ENCODE measurements at regions not wholly inside any gene's neighbourhood (a gene's known extent, or its start where the extent isn't known, plus 50 kb on each side); places are given as distances from the start of the nearest gene placed in this dataset.
"Not testable (repeated sequence)": the region's sequence is repeated elsewhere in the genome, so short reads cannot be mapped to it uniquely, and the experiment has no call there.

DNA sequence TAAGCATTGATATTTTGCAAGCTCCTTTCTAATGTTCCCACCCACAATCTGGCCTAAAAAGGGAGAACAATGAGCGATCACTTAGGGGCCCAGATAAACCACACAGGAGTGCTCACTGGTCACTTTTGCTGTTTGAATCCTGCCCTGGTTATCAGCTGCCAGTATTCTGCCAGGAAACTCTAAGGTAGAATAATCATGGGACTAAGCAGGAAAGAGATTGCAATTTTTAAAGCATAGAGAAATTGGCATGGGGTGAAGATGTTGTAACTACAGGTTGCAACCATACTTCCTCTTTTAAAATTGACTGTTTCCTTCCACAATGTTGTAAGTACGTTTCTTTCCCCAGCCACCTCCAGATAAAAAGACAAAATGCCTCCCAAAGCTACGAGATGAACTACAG is 251.2 kb upstream of the CDH11 start:
- Histone ChIP-seq H3K27me3 (replicated peaks; ENCODE audit: control insufficient read depth, insufficient read depth, low read length, poor library complexity, severe bottlenecking) (no peaks in the 10 kb centered on the region), H3K4me3 (ENCODE audit: insufficient read depth, low read depth, low read length, poor library complexity, severe bottlenecking) (no peak overlapping the region), H3K36me3 (ENCODE audit: control insufficient read depth, insufficient read depth, low read length) (no peaks in the 10 kb centered on the region), H3K27ac (ENCODE audit: insufficient read depth, low read length, poor library complexity, severe bottlenecking) (no peak overlapping the region), H3K9me3 (ENCODE audit: control insufficient read depth, low read length) (no peaks in the 10 kb centered on the region), H3K4me1 (ENCODE audit: control insufficient read depth, insufficient read depth, low read length, poor library complexity, severe bottlenecking) (no peaks in the 10 kb centered on the region)
- DNase-seq: no peak

DNA sequence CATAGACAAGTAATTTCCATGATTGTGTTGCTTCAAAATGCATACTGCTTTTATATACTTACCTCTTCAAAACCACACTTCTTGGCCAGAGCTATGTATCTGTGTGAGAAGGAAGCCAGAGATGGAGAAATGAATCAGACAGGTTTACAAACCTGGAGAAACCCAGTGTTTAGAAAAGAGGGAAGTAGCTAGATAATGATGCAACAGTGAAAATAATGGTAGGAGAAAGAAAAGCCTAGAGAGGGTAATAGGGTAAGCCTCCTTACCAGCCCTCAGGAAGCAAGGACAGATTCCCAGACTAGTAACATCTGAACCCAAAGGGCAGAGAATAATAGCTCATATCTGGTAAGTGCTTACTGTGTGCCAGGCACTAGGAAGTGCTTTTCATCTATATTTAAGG is 250.3 kb upstream of the CDH11 start:
- no peak overlapping the region for H3K4me3 ChIP-seq (ENCODE audit: insufficient read depth, low read depth, low read length, poor library complexity, severe bottlenecking)
- H3K27me3 ChIP-seq (replicated peaks; ENCODE audit: control insufficient read depth, insufficient read depth, low read length, poor library complexity, severe bottlenecking): no peaks in the 10 kb centered on the region
- H3K36me3 ChIP-seq (ENCODE audit: control insufficient read depth, insufficient read depth, low read length): no peaks in the 10 kb centered on the region
- DNase-seq: no peak
- no peaks in the 10 kb centered on the region for H3K9me3 ChIP-seq (ENCODE audit: control insufficient read depth, low read length)
- no peak overlapping the region for H3K27ac ChIP-seq (ENCODE audit: insufficient read depth, low read length, poor library complexity, severe bottlenecking)
- H3K4me1 ChIP-seq (ENCODE audit: control insufficient read depth, insufficient read depth, low read length, poor library complexity, severe bottlenecking): no peaks in the 10 kb centered on the region

DNA sequence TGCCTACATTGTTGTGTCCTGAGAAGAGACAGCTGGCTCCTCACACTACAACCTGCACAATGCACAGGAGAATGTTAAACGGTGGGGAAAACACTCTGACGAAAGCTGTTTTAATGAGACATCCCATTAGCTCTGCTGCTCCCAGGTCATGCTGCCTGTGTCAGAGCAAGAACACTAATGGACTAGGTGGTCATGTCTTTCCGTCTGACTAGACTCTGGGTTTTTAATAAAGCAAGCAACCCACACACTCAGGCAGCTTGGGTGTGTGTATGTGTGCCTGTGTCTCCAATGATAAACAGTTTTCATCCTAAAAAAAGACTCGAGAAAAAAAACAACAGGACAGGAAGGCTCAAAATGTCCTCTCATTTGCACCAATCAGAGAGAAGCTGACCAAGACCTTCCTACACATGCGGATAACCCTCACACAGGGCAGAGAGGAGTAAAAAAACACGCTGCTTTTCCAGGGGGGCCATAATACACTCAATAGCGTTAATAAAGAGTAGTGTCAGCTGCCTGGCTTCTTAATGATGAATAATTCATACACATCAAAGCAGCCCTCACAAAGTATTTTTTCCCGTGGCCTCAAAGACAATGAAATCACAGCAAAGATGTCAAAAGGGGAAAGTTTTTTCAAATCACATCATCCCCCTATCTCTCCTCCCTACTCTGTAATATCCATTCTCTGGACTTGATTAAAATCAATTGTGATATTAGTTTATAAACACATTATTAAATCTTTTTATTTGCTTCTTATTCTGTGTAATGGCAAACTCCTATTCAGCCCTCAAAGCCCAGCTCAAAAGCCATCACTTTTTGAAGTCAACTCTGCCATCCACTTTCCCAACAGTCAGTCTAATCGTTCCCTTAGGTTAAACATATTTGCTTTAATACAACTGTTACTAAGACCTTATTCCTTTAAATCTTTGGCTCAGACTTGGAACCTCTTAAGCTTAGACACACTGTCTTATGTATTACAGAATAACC is 244.2 kb upstream of the CDH11 start:
- Histone ChIP-seq H3K9me3 (ENCODE audit: control insufficient read depth, low read length) (no peaks in the 10 kb centered on the region), H3K36me3 (ENCODE audit: control insufficient read depth, insufficient read depth, low read length) (no peaks in the 10 kb centered on the region), H3K27me3 (replicated peaks; ENCODE audit: control insufficient read depth, insufficient read depth, low read length, poor library complexity, severe bottlenecking) (no peaks in the 10 kb centered on the region), H3K27ac (ENCODE audit: insufficient read depth, low read length, poor library complexity, severe bottlenecking) (no peak overlapping the region), H3K4me1 (ENCODE audit: control insufficient read depth, insufficient read depth, low read length, poor library complexity, severe bottlenecking) (no peaks in the 10 kb centered on the region), H3K4me3 (ENCODE audit: insufficient read depth, low read depth, low read length, poor library complexity, severe bottlenecking) (no peak overlapping the region)
- no peak for DNase-seq

DNA sequence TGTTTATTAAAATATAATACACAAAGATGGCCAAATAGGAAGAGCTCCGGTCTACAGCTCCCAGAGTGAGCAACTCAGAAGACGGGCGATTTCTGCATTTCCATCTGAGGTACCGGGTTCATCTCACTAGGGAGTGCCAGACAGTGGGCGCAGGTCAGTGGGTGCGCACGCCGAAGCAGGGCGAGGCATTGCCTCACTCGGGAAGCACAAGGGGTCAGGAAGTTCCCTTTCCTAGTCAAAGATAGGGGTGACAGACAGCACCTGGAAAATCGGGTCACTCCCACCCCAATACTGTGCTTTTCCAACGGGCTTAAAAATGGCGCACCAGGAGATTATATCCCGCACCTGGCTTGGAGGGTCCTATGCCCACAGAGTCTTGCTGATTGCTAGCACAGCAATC is 234.9 kb upstream of the CDH11 start:
- H3K4me1 ChIP-seq (ENCODE audit: control insufficient read depth, insufficient read depth, low read length, poor library complexity, severe bottlenecking); H3K9me3 ChIP-seq (ENCODE audit: control insufficient read depth, low read length); H3K27me3 ChIP-seq (replicated peaks; ENCODE audit: control insufficient read depth, insufficient read depth, low read length, poor library complexity, severe bottlenecking); H3K4me3 ChIP-seq (ENCODE audit: insufficient read depth, low read depth, low read length, poor library complexity, severe bottlenecking); H3K27ac ChIP-seq (ENCODE audit: insufficient read depth, low read length, poor library complexity, severe bottlenecking); DNase-seq; H3K36me3 ChIP-seq (ENCODE audit: control insufficient read depth, insufficient read depth, low read length): not testable (repeated sequence)

DNA sequence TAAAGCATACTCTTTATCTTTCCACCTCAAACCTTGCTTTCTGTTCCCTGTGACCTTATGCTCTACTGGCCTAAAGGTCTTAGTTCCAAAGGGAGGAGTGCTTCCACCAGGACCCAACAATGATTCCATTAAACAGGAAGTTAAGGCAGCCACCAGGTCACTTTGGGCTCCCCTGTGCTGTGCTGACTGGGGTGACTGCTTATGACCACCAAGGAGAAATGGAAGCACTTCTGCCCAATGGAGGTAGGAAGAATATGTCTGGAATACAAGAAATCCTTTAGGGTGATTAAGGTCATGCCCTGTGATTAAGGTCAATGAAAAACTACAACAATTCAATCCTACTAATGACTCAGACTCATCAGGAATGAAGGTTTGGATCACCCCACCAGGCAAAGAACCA is 233.8 kb upstream of the CDH11 start:
- H3K36me3 ChIP-seq (ENCODE audit: control insufficient read depth, insufficient read depth, low read length): no peaks in the 10 kb centered on the region
- H3K4me1 ChIP-seq (ENCODE audit: control insufficient read depth, insufficient read depth, low read length, poor library complexity, severe bottlenecking): no peaks in the 10 kb centered on the region
- H3K27ac ChIP-seq (ENCODE audit: insufficient read depth, low read length, poor library complexity, severe bottlenecking): no peak overlapping the region
- no peak for DNase-seq
- H3K4me3 ChIP-seq (ENCODE audit: insufficient read depth, low read depth, low read length, poor library complexity, severe bottlenecking): no peak overlapping the region
- no peaks in the 10 kb centered on the region for H3K9me3 ChIP-seq (ENCODE audit: control insufficient read depth, low read length)
- H3K27me3 ChIP-seq (replicated peaks; ENCODE audit: control insufficient read depth, insufficient read depth, low read length, poor library complexity, severe bottlenecking): no peaks in the 10 kb centered on the region

DNA sequence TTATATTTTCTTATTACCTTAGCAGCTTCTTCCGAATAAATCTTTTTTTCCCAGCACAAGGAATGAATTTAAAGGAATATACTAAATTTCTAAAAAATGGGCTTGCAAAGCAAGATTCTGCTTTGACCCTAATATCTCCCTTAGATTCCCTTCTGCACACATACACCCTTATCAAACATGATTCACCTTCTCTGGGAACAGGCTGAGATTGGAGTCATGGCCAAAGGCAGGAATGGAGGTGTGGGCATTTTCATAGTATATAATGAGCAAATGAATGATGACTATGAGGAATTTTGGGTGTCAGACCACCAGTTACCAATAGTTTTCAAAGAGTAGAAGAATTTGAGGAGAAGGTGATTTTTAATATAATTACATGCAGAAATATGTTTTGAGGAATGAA is 231.3 kb upstream of the CDH11 start:
- DNase-seq: no peak
- Histone ChIP-seq H3K36me3 (ENCODE audit: control insufficient read depth, insufficient read depth, low read length) (no peaks in the 10 kb centered on the region), H3K27me3 (replicated peaks; ENCODE audit: control insufficient read depth, insufficient read depth, low read length, poor library complexity, severe bottlenecking) (no peaks in the 10 kb centered on the region), H3K4me3 (ENCODE audit: insufficient read depth, low read depth, low read length, poor library complexity, severe bottlenecking) (no peak overlapping the region), H3K9me3 (ENCODE audit: control insufficient read depth, low read length) (no peaks in the 10 kb centered on the region), H3K4me1 (ENCODE audit: control insufficient read depth, insufficient read depth, low read length, poor library complexity, severe bottlenecking) (no peaks in the 10 kb centered on the region), H3K27ac (ENCODE audit: insufficient read depth, low read length, poor library complexity, severe bottlenecking) (no peak overlapping the region)

DNA sequence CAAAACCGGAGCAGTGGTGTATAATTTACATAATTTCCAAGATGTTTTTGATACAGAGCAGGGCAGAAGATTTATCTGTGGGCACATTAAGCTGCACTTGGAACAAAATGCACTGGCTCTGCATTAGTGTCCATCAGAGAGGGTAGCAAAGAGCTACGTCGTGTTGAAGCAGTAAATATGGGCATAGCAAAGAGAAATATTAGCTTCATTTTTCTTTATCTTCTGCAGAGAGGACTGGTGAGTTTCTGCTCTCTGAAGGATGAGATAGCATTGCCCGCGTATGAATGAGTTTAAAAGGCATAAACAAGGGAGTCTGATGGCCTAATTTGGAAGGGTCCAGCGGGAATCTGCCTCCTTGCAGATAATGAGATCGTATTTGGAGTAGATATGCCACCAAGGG is 227.8 kb upstream of the CDH11 start:
- H3K27me3 ChIP-seq (replicated peaks; ENCODE audit: control insufficient read depth, insufficient read depth, low read length, poor library complexity, severe bottlenecking): no peaks in the 10 kb centered on the region
- no peak overlapping the region for H3K27ac ChIP-seq (ENCODE audit: insufficient read depth, low read length, poor library complexity, severe bottlenecking)
- no peak overlapping the region for H3K4me3 ChIP-seq (ENCODE audit: insufficient read depth, low read depth, low read length, poor library complexity, severe bottlenecking)
- H3K36me3 ChIP-seq (ENCODE audit: control insufficient read depth, insufficient read depth, low read length): no peaks in the 10 kb centered on the region
- no peaks in the 10 kb centered on the region for H3K9me3 ChIP-seq (ENCODE audit: control insufficient read depth, low read length)
- no peak for DNase-seq
- H3K4me1 ChIP-seq (ENCODE audit: control insufficient read depth, insufficient read depth, low read length, poor library complexity, severe bottlenecking): no peaks in the 10 kb centered on the region

DNA sequence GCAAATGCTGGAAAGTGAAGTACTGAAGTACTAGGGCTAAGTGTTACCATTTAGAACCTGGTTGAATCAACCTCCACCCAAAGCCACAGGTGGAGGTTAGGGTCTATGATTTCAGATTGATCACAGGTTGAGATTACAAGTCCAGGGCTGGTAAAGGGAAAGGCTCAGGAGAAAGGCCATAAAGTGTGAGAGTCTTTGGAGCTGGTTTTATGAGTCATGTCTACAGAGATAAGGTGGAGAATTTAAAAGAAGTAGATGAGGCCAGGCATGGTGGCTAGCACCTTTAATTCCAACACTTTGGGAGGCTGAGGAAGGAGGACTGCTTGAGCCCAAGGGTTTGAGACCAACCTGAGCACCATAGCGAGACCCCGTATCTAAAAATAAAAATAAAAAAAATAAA is 221.7 kb upstream of the CDH11 start:
- Histone ChIP-seq H3K27ac (ENCODE audit: insufficient read depth, low read length, poor library complexity, severe bottlenecking) (no peak overlapping the region), H3K9me3 (ENCODE audit: control insufficient read depth, low read length) (no peaks in the 10 kb centered on the region), H3K4me3 (ENCODE audit: insufficient read depth, low read depth, low read length, poor library complexity, severe bottlenecking) (no peak overlapping the region), H3K36me3 (ENCODE audit: control insufficient read depth, insufficient read depth, low read length) (no peaks in the 10 kb centered on the region), H3K4me1 (ENCODE audit: control insufficient read depth, insufficient read depth, low read length, poor library complexity, severe bottlenecking) (no peaks in the 10 kb centered on the region), H3K27me3 (replicated peaks; ENCODE audit: control insufficient read depth, insufficient read depth, low read length, poor library complexity, severe bottlenecking) (no peaks in the 10 kb centered on the region)
- DNase-seq: no peak

DNA sequence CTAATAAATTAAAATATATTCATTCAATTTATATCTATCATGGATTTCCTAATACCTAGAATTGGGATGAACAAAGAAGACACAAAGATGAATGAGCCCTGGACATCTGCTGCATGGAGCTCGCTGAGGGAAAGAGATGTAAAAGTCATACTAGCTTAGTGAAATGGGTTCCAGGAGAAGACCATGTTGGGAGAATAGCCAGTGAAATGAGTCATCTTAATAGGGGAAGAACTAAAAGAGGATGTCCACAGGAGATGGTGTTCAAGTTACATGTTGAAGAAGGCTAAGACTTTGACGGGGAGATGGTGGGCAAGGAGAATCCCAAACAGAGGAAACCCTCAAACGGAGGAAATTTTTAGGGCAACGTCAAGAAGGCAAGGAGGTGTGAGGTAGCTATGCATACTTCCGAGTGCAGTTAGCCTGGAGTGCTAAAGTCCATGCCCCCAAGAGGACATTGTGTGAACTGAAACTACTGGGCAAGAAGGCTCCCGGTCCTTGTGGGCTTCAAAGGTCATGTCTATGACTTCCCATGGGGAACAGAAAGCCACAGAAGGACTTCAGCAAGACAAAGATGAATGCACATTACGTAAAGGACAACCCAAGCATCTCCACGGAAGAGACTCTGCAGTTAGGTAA is 220.5 kb upstream of the CDH11 start:
- H3K9me3 ChIP-seq (ENCODE audit: control insufficient read depth, low read length): no peaks in the 10 kb centered on the region
- H3K27me3 ChIP-seq (replicated peaks; ENCODE audit: control insufficient read depth, insufficient read depth, low read length, poor library complexity, severe bottlenecking): no peaks in the 10 kb centered on the region
- H3K36me3 ChIP-seq (ENCODE audit: control insufficient read depth, insufficient read depth, low read length): no peaks in the 10 kb centered on the region
- no peaks in the 10 kb centered on the region for H3K4me1 ChIP-seq (ENCODE audit: control insufficient read depth, insufficient read depth, low read length, poor library complexity, severe bottlenecking)
- no peak for DNase-seq
- no peak overlapping the region for H3K4me3 ChIP-seq (ENCODE audit: insufficient read depth, low read depth, low read length, poor library complexity, severe bottlenecking)
- no peak overlapping the region for H3K27ac ChIP-seq (ENCODE audit: insufficient read depth, low read length, poor library complexity, severe bottlenecking)

DNA sequence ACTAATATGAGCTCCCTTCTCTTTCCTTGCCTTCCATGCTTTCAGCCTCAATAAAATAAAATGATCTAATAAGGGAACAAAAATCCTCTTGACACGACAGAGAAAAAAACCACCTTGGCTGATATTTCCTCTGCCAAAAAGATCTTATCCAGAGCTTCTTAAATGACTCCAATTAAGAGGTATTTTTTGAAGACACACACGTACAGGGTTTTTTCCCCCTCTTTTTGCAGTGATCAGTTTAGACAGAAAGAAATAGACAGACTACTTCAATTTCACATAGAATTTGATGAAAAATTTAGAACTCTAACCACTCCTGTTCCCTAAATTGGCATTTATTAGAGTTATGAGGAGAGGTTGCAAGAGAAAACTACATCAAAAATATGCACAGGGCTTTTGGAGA is 217.2 kb upstream of the CDH11 start:
- Histone ChIP-seq H3K27ac (ENCODE audit: insufficient read depth, low read length, poor library complexity, severe bottlenecking) (no peak overlapping the region), H3K36me3 (ENCODE audit: control insufficient read depth, insufficient read depth, low read length) (no peaks in the 10 kb centered on the region), H3K27me3 (replicated peaks; ENCODE audit: control insufficient read depth, insufficient read depth, low read length, poor library complexity, severe bottlenecking) (no peaks in the 10 kb centered on the region)

More for the DNA sequence above, 217.2 kb upstream of the CDH11 start:
- no peaks in the 10 kb centered on the region for H3K4me1 ChIP-seq (ENCODE audit: control insufficient read depth, insufficient read depth, low read length, poor library complexity, severe bottlenecking)
- H3K9me3 ChIP-seq (ENCODE audit: control insufficient read depth, low read length): no peaks in the 10 kb centered on the region
- DNase-seq: no peak
- no peak overlapping the region for H3K4me3 ChIP-seq (ENCODE audit: insufficient read depth, low read depth, low read length, poor library complexity, severe bottlenecking)
